ENCODE measurements at regions not wholly inside any gene's neighbourhood (a gene's known extent, or its start where the extent isn't known, plus 50 kb on each side); places are given as distances from the start of the nearest gene placed in this dataset.

DNA sequence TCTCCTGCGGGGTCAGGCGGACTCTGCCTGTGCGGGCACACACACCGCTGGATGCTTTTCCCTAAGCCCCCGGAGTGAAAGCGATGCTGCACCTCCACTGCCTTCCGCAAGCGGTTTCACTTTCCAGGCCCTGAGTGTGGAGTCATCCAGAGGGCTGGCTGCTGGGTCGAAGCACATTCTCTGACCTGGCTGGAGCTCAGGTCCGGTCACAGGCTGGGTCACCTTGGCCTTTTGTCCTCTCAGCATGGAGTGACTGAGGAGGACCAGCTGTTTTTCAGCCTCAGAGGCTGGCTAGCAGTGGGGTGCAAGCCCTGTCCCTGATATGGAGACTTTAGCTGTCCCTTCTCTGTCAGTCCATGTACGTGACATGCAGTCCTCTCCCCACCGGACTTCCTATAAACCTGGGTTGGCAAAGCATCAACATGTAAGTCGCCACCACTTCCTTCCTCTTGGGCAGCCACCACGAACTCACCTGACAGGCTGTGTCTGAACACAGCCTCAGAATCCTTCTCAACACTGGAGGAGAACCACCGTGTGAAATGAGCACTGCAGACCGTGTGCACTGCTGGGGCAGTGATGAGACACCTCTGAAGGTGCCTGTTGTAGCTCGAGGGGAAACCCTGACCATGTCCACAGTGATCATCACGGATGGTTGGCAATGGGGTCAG is 51.3 kb downstream of the GADD45G start:
- no peak for DNase-seq (ENCODE audit: low read depth in 2 of 2)

DNA sequence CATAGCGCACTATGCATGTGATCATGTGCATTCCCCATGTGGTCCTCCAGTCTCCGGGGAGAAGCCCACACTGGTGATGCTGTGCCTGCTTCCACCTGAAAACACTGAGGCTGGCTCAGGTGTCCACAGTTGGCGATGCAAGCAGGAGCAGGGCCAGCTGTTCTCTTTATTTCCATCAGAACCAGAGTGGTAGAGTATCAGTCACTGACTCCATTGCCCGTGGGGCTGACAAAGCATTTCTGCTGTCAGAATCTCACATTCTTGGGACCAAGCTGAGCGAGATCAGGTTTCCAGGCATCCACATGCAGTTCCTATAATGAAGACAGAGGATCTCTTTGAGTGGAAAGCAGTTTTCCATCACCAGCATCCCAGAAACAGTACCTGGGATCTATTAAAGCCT is 52.5 kb downstream of the GADD45G start:
- no peak for DNase-seq (ENCODE audit: low read depth in 2 of 2)

DNA sequence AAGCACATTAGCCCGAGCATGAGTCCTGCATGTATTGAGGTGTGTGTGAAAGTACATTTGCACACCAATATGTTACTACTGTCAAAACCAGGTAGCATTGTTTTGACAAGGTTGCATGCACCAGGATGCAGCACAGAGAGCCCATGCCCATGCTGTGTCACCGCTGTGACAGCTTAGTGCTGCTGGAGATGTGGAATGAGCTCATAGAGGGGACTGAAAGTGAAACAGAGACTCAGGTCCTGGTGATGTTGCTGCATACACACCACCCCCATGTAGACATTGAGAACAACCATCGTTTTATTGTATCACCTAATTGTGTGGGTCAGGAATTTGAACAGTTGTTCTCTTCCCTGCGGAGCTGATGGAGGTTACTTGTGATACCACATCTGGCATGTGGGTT is 53.0 kb downstream of the GADD45G start:
- no peak for DNase-seq (ENCODE audit: low read depth in 2 of 2)

DNA sequence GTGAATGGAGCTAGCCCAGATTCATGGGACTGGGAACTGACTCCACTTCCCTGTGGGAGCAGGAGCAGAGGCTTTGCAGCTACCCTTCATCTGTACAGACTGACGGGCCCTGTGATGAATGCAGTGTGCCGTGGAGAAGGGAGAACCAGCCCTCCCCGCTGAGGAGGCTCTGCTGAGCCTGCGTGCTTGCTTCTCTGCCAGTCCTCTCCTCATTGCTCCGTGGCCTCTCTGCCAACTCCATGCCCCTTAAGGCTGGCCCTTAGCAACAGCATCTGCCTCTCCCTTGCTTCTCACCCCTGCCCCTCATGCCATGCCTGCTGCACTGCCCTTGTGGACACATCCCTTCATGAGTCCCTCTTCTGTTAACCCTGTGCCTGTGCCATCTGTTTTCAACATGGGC is 53.6 kb downstream of the GADD45G start:
- no peak for DNase-seq (ENCODE audit: low read depth in 2 of 2)

DNA sequence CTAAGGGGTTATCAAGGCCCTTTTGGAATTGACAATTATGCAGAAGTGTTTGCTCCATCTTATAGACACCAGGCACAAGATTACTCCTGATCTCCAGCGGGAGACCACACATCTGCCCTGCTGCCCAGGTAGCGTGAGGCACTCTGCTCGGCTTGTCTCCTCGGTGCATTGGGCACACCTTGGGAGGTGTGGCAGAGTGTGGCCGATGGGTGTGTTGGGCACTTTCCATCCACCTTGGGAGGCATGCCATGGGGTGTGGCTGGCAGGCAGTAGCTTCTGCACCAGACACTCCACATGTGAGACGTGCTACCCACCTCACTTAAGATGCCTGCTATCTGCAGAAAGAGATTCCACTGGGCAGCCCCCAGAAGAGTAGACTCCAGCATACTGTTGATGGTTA is 54.1 kb downstream of the GADD45G start:
- no peak for DNase-seq (ENCODE audit: low read depth in 2 of 2)

DNA sequence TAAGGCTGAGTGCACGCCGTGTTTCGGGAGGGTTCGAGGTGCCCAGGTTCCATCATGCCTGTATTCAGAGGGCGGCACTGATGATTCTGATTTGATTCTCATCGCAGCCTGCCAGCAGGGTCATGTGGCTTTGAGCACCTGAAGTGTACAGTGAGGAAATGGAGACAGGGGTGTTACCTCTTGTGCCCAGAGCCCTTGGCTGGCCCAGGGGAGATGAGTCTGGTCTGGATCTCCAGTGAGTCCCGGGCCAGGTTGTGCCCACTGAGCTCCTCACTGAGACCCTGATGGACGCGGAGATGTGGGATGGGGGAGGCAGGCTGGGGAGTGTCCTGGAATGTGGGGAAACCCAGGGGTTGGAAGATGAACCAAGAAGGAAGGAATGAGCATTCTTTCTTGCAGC is 54.7 kb downstream of the GADD45G start:
- no peak for DNase-seq (ENCODE audit: low read depth in 2 of 2)

DNA sequence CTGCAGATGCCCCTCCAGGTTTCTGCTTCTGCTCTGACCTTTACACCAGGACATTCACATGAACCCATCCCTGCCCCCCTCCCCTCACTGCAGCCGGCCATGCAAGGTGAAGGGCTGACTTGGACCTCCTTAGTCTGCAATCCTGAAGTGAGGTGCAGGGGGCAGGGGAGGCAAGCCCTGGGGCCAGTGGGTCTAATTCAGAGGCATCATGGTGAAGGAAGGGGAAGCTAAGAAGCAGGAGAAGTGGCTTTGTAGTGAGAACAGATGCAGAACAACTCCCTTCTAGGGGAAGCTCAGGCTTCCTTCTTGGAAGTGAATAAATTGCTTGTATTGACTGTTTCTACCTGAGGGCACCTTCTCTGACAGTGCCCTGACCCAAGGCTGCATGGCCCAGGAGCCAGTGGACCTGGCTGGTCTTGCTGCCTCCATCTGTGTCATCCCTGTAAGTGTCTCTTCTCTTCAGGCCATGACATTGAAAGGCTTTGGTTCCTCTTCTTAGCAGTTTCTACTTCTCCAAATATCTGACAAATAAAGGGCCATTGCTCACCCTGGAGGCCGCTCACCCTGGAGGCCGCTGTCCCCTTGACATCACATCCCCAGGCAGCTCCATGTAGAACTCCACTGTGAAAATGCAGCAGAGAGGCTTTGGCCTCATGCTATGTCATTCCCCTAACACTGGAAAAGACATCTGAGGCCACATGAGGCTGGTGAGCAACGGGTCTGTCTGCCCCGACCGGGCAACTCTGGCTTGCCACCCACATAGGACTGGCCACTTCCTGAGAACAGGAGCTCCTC is 55.3 kb downstream of the GADD45G start:
- DNase-seq (ENCODE audit: low read depth in 2 of 2): no peak

DNA sequence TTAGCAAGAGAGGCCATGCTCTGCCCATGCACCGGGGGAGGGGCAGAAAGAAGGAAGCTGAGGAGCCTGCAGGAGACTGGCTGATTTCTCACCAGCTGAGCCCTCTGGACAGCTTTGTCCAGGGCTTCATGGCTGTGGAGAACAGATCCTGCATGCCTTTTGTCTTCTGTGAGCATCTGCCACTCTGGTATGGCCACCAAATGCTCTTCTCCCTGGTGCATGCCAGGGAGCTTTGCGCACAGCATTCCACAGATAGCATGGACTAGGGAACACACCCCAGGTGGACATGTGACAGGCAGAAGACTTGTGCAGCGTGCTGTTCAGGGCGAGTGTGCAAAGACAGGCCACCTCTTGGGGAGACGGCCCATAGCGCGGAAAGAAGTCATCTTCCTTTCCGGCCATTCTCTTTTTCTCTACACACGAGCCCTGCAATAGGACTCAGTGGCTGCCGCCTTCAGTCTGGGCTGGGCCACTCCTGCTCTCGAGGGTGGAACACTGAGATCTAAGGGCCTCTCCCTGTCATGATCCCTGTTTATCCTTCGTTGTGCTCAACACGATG is 56.7 kb downstream of the GADD45G start:
- DNase-seq (ENCODE audit: low read depth in 2 of 2): no peak

DNA sequence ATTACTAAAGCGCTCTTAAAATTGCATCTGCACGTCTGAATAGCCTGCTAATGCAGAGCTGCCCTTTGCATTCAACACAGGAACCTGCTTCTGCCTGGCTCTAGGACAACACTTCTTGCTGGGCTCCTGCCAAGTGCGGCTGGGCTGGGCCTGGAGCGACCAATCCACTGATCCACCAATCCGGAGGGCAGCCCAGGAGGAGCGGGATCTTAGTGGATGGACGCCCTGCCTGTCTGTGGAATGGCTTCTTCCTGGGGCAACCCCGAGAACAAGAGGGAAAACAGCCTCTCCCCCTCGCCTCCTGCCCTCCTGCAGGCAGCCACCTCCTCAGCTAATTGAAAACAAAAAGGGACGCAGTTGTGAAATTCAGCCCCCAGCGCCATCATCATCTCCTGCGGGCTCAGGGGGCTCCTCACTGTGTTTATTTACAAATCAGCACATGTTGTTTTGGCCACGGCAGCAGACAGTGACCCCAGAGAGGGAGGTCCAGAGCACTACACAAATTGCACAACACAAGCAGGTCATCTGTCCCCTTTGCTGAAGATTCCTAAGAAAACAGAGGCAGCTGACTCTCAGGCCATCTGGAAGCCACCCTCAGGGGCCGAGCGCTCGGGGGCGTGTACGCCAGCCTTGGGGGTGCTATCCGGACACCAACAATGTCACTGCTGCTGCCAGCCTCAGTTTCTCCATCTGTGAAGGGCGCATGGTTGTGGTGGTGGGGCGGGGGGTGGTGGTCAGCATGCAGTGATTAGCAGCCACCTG is 57.3 kb downstream of the GADD45G start:
- no peak for DNase-seq (ENCODE audit: low read depth in 2 of 2)

DNA sequence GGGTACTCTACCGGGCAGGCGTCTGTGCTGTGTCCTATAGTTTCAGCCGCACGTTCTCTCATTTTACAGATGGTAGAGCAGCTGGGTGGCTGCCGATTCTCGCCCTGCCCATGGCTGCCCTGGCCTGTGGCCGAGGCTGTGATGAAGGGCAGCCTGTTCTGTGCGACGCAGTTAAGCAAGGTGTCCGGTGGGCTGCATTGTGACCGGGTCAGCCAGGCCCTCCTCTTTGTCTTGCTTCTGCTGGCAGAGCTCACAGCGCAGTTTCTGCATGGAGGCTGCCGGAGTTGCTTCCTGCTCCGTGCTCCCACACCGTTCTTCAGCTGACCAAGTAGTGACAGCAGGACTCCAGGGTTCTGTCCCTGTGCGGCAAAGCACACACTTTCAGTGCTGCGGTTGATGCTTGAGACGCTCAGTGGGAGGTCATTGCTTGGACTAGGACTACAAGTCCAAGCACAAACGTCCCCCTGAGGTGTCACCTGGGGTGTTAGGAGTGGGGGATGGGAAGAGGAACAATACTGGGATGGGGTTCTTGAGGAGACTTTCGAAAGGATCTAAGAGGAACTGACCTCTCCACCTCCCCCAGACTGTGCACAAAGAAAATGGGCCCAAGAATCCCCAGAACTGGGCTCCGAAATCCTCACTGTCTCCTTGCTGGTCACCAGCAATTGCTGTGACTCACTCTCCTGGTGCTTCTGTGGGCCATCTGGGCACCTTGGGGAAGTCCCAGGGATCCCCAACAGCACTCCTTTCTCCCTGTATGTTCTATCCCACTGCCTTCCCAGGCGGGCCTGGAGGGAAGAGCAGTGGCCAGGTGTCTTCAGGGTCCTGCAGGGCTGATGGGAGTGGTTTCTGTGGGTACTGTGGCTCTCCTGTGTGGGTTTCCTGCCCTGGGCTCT is 58.2 kb downstream of the GADD45G start:
- DNase-seq (ENCODE audit: low read depth in 2 of 2): no peak

DNA sequence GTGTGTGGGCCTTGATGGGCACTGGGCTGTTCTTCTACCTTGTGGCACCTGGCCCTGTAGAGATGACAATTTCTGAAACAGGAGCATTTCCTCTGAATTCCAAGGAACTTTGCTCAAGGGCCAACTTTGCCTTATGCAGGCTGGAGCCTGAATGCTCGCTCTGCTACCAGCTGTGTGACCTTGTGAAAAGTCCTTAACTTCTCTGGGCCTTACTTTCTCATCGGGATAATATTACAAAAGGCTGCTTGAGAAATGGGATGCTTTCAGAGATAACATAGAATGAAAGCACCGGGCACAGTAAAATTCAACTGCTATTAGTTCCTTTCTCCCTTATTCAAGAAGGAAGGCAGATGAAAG is 58.8 kb downstream of the GADD45G start:
- no peak for DNase-seq (ENCODE audit: low read depth in 2 of 2)

DNA sequence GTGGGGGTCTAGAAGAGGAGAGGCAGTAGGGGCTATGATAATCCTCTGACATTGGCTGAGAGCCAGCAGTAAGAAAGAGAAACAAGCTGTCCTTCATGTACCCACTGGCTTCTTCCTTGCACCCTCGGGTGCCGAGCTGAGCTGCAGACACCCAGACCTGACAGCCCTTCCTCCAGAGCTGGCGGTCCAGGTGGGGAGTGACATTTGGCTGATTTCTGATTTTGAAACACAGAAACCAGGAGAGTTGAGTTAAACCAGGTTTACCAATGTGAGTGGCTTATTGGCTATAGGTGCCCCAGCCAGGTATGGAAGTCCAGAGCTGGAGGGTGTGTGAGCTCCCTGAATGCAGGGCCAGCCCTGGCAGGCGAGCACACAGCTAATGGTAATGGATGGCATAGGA is 59.2 kb downstream of the GADD45G start:
- DNase-seq (ENCODE audit: low read depth in 2 of 2): no peak

DNA sequence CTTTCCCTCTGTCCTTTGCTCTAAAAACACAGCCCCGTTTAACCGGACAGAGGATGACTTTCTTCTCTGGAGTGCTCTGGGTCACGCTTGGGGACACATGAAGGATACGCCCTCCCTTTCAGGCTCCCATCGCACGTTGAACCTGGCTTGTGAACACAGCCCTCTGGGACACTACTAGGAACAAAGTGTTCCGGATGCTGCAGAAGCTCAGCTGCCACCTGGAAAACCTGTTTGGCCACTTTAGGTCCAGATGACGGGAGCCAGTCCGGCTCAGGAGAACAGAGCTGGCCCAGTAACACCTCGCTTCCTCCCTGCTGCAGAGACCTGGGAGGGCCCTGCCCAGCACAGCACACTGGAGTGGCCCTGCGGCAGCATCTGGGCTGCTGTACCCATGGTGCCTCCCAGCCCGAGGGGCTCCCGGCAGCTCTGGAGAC is 60.1 kb downstream of the GADD45G start:
- no peak for DNase-seq (ENCODE audit: low read depth in 2 of 2)

DNA sequence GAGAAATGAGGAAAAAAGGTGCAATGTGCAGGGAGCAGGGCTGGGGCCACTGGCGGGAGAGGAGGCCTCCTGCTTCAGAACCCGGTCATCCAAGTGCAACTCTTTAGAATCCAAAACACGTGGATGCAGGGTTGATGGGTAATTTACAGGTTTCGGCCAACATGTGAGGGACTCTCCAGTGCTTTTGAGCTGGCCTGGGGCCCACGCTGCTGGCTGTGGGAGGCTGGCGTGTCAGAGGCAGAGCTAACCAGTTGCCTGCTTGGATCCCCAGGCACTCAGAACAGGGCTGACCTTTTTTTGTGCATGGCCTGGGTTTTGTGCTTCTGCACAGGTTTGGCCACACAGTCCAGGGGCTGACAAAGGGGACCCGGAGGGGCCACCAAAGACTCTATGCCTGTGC is 61.6 kb downstream of the GADD45G start:
- no peak for DNase-seq (ENCODE audit: low read depth in 2 of 2)

DNA sequence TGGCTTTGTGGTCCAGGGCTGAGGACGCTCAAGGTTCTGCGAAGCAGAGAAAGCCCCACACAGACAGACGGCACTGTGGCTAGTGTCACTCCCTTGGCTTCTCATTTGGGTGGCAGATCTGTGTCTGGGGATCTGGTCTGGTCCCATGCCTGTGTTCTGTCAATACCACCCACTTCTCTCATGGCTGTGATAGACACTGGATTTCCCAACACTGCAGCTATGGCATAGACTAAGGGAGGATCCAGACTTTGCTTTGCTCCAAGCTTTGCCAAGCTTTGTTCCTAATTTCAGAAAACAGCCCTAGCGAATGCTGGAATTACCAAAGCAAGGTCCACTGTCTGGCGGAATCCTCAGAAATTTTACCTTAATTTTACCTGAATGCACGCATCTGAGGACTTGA is 62.1 kb downstream of the GADD45G start:
- no peak for DNase-seq (ENCODE audit: low read depth in 2 of 2)

DNA sequence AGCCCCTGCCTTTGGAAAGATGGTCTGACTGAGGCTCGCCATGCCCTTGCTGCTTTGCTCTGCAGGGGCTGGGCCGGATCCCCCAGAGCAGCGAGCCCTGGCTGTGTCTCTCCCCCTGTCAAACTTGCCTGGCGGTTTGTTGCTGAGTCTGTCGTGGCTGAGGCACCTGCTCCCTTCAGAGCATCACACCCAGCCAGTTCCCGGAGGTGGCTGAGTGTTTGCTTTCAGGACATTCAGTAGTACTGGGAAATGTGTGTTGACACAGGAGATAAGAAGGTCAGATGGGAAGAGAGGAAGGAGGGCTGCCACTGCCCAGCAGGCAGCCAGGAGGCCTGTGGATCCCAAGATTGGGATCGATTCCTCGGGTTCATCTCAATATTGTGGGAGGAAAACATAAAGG is 62.9 kb downstream of the GADD45G start:
- DNase-seq (ENCODE audit: low read depth in 2 of 2): no peak

DNA sequence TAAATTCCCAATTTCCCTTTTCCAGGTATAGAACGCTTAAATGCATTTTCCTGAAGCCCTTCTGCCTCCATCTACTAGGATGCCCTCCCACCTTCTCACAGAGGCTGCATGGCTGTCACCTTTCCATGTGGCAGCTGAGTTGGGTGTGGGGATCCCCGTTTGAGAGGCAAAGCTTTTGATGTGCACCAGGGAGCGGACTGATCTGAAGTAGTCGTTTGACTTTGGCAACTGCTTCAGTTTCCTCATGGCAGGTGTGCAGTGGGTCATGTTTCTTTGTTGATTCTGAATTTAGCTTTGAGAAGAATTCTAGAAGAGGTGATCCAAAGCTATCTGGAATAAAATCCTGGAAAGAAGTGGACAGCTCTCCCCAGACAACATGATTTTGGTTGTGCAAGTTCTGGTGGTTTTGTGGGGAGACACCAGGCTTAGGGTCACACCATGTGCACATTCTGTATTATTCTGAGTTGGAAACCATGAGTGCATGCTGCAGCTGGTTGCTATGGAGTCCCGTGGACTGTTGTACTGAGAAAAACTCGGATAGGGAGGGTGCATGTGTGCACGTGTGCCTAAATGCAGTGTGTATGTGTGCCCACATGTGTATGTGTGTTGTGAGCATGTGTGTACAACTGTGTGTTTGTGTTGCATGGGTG is 63.5 kb downstream of the GADD45G start:
- DNase-seq (ENCODE audit: low read depth in 2 of 2): no peak

DNA sequence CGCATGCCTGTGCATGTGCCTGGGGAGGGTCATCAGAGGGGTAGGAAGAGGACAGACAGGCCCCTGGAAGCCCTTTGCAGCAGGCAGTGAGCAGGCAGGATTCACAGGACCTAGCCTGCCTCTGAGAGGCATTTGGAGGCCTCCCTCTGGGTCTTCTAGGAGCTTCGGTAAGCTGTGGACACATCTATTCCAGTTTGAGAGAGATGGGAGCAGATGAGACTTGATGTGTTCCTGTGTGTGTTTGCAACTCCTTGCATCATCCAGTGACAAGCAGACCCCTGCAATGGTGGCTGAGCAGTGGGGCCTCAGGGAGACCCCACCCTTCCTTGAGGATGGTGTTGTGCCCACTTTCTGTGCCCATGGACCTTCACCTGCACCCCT is 64.0 kb downstream of the GADD45G start:
- no peak for DNase-seq (ENCODE audit: low read depth in 2 of 2)

DNA sequence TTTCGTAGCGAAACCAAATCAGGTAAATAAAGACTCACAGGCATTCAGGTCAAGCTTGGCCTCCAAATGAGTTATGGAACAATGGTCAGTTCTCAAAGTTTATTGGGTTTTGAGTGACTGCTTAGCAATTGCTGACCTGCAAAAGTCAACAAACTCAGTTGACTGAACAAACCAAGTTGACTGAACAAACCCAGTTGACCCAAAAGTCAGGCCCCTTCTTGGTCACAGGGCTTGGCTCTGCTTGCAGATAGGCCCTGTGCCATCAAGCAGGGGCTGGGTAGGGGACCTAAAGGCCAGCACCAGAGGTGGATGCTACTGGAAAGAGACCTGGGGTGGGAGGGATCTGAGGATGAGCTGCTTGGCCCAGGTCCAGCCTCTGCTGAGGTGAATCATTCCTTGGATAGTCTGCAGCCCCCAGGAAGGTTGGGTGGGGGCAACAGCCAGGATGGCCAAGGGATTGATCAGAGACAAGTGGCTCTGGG is 64.6 kb downstream of the GADD45G start:
- DNase-seq (ENCODE audit: low read depth in 2 of 2): no peak

DNA sequence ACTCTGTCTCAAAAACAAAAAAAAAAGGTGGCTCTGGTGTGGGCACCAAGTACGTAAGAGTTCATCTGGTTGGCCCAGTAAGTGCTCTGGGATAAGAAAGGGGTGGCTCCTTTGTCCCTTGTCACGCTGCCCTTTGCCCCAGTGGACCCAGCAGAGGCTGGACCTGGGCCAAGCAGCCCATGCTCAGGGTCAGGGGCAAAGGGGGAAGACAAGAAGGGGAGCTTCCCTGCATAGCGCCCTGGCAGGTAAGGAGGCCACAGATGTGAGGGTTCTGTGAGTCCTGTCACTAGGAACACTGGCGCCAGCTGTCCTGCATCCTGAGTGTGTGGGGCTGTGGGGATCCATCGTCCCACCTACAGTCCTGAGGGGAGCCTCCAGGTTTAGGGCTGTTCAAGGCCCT is 65.3 kb downstream of the GADD45G start:
- DNase-seq (ENCODE audit: low read depth in 2 of 2): no peak

Data from stimulated activated CD4-positive, alpha-beta T cell treated with anti-CD3 and anti-CD28 coated beads, Interleukin-4, amount 100 ng/mL, for 48 hours (primary cell).